ENCODE measurements at regions not wholly inside any gene's neighbourhood (a gene's known extent, or its start where the extent isn't known, plus 50 kb on each side); places are given as distances from the start of the nearest gene placed in this dataset.

DNA sequence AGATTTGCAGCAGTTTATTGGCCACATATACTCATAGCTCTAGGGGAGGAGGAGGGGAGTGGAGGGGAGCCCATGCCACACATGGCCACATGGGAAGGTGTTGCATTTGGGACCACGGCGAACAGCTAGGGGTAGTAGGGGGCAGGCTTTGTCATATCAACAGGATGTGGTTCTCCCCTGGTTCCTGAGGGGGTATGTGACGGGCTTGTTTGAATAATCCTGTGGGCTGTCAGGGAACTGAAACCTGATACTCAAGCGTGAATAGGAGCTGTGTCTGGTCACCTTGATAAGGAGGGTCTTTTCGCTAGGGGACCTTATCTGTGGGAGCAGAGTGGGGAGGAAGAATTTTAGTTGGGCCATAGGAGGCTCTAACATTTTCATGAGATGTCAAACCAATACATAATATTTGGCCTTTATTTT, 264.7 kb downstream of the CTH start:
- Histone ChIP-seq H3K9me3 (no peaks in the 10 kb centered on the region), H3K27ac (no peak overlapping the region), H3K36me3 (no peaks in the 10 kb centered on the region), H3K4me3 (no peak overlapping the region), H3K4me1 (peaks cover 0 to 7% (median 2%) of the 10 kb centered on the region in 4 donors), H3K27me3 (no peaks in the 10 kb centered on the region)
- WGBS, 2 donors, result 25 to 66% methylated on average over 5 of the region's 5 CpGs
- no peak for DNase-seq
- intact Hi-C loops (cut with DNase I), result no loop called here
- TF ChIP-seq POLR2A (IDR thresholded peaks at IDR 0.05) (no peak), POLR2AphosphoS5 (IDR thresholded peaks at IDR 0.05) (no peak), EP300 (IDR thresholded peaks at IDR 0.05) (no peak)
- TF ChIP-seq, protein P1, sequence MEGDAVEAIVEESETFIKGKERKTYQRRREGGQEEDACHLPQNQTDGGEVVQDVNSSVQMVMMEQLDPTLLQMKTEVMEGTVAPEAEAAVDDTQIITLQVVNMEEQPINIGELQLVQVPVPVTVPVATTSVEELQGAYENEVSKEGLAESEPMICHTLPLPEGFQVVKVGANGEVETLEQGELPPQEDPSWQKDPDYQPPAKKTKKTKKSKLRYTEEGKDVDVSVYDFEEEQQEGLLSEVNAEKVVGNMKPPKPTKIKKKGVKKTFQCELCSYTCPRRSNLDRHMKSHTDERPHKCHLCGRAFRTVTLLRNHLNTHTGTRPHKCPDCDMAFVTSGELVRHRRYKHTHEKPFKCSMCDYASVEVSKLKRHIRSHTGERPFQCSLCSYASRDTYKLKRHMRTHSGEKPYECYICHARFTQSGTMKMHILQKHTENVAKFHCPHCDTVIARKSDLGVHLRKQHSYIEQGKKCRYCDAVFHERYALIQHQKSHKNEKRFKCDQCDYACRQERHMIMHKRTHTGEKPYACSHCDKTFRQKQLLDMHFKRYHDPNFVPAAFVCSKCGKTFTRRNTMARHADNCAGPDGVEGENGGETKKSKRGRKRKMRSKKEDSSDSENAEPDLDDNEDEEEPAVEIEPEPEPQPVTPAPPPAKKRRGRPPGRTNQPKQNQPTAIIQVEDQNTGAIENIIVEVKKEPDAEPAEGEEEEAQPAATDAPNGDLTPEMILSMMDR (IDR thresholded peaks at IDR 0.05), result no peak

GRCh38 chr1:70685300-70686286, 274.5 kb downstream of the CTH start:
- intact Hi-C loops (cut with DNase I), result loop anchor here (1.0 kb wide), 1 partner anchor 364 kb away; no protein-coding TSS in a partner anchor
- Histone ChIP-seq H3K27me3 (no peaks in the 10 kb centered on the region), H3K36me3 (no peaks in the 10 kb centered on the region), H3K4me1 (no peaks in the 10 kb centered on the region), H3K27ac (no peak overlapping the region), H3K9me3 (no peaks in the 10 kb centered on the region), H3K4me3 (no peak overlapping the region)
- peak; percentile 83 for DNase-seq
- TF ChIP-seq, protein P1 (IDR thresholded peaks at IDR 0.05), result peak; percentile 62 to 94 (median 84)
- peak in 1 of 4 donors; percentile 2 for TF ChIP-seq EP300 (IDR thresholded peaks at IDR 0.05)
- peak; percentile 12 to 72 (median 48) for TF ChIP-seq POLR2AphosphoS5 (IDR thresholded peaks at IDR 0.05)
- no peak for TF ChIP-seq POLR2A (IDR thresholded peaks at IDR 0.05)
- WGBS, 2 donors, result 77 to 86% methylated on average over 13 of the region's 13 CpGs

DNA sequence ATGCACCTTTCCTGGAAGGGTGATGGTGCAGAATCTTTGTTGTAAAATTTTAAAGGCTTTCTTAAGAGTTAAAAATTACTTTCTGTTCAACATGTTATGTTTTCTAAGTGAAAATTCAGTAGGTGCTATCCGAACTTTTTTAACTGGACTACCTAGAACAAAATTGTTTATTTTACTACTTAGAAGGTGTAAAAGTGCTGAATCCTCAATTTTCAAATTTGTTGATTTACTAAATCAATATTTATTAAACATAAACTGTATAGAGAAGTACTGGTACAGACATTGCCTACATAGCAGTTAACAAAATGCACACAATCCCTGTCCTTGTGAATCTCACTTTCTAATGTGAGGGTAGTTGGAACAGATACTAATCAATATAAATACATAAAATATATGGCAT, 277.5 kb downstream of the CTH start:
- Histone ChIP-seq H3K36me3 (no peaks in the 10 kb centered on the region), H3K9me3 (no peaks in the 10 kb centered on the region), H3K27ac (no peak overlapping the region), H3K27me3 (no peaks in the 10 kb centered on the region), H3K4me3 (no peak overlapping the region), H3K4me1 (no peaks in the 10 kb centered on the region)
- TF ChIP-seq EP300 (IDR thresholded peaks at IDR 0.05), result no peak
- TF ChIP-seq POLR2AphosphoS5 (IDR thresholded peaks at IDR 0.05), result no peak
- TF ChIP-seq POLR2A (IDR thresholded peaks at IDR 0.05), result no peak
- TF ChIP-seq, protein P1 (IDR thresholded peaks at IDR 0.05), result no peak
- DNase-seq, result no peak
- 59 to 77% methylated on average over 1 of the region's 1 CpG for WGBS, 2 donors
- intact Hi-C loops (cut with DNase I), result no loop called here

- no peak for DNase-seq
- Histone ChIP-seq H3K4me1 (peaks cover 0 to 10% (median 6%) of the 10 kb centered on the region in 4 donors), H3K4me3 (peak overlapping the region in 3 of 4 donors; percentile 29 to 35 (median 32)), H3K9me3 (no peaks in the 10 kb centered on the region), H3K27ac (peak overlapping the region in 1 of 4 donors; percentile 32), H3K36me3 (no peaks in the 10 kb centered on the region), H3K27me3 (peaks cover 0 to 6% (median 0%) of the 10 kb centered on the region in 3 donors)
- intact Hi-C loops (cut with DNase I), result no loop called here
- TF ChIP-seq POLR2AphosphoS5 (IDR thresholded peaks at IDR 0.05), result no peak
- TF ChIP-seq, protein P1 (IDR thresholded peaks at IDR 0.05), result no peak
- no peak for TF ChIP-seq POLR2A (IDR thresholded peaks at IDR 0.05)
- no peak for TF ChIP-seq EP300 (IDR thresholded peaks at IDR 0.05)
- 27 to 31% methylated on average over 33 of the region's 33 CpGs for WGBS, 2 donors
Observed at GRCh38 chr1:70706381-70707037, 295.4 kb downstream of the CTH start.

All from sigmoid colon (tissue), 6 donors.